ENCODE measurements at regions not wholly inside any gene's neighbourhood (a gene's known extent, or its start where the extent isn't known, plus 50 kb on each side); places are given as distances from the start of the nearest gene placed in this dataset.
"Not testable (repeated sequence)": the region's sequence is repeated elsewhere in the genome, so short reads cannot be mapped to it uniquely, and the experiment has no call there.

- H3K36me3 ChIP-seq (ENCODE audit: insufficient read depth, low read length), result no peaks in the 10 kb centered on the region
- no peaks in the 10 kb centered on the region for H3K4me1 ChIP-seq (ENCODE audit: insufficient read depth, low read length)
- H3K9me3 ChIP-seq (ENCODE audit: control insufficient read depth, insufficient read depth, low read length), result 0 out of 2 replicates have a peak, but pooled peaks cover 2% of the 10 kb centered on the region
- H3K9ac ChIP-seq (ENCODE audit: low read depth, low read length), result peak overlapping the region; percentile 11; the same call in 1 of the 2 replicates
These were observed 457.8 kb upstream of the ZNF717 start for GRCh38 chr3:76242886-76243753.

- Histone ChIP-seq H3K9me3 (ENCODE audit: control insufficient read depth, insufficient read depth, low read length) (0 out of 2 replicates have a peak, but pooled peaks cover 2% of the 10 kb centered on the region), H3K9ac (ENCODE audit: low read depth, low read length) (no peak overlapping the region), H3K36me3 (ENCODE audit: insufficient read depth, low read length) (no peaks in the 10 kb centered on the region), H3K4me1 (ENCODE audit: insufficient read depth, low read length) (no peaks in the 10 kb centered on the region)
These were observed 459.7 kb upstream of the ZNF717 start for GRCh38 chr3:76245073-76245472.

GRCh38 chr3:76245622-76246021 is 460.3 kb upstream of the ZNF717 start:
- Histone ChIP-seq H3K9me3 (ENCODE audit: control insufficient read depth, insufficient read depth, low read length) (0 out of 2 replicates have a peak, but pooled peaks cover 2% of the 10 kb centered on the region), H3K9ac (ENCODE audit: low read depth, low read length) (no peak overlapping the region), H3K36me3 (ENCODE audit: insufficient read depth, low read length) (no peaks in the 10 kb centered on the region), H3K4me1 (ENCODE audit: insufficient read depth, low read length) (no peaks in the 10 kb centered on the region)

GRCh38 chr3:76264496-76264895 is 479.1 kb upstream of the ZNF717 start:
- Histone ChIP-seq H3K4me1 (ENCODE audit: insufficient read depth, low read length) (no peaks in the 10 kb centered on the region), H3K36me3 (ENCODE audit: insufficient read depth, low read length) (no peaks in the 10 kb centered on the region), H3K9ac (ENCODE audit: low read depth, low read length) (no peak overlapping the region), H3K9me3 (ENCODE audit: control insufficient read depth, insufficient read depth, low read length) (no peaks in the 10 kb centered on the region)

GRCh38 chr3:76264911-76265310 is 479.6 kb upstream of the ZNF717 start:
- Histone ChIP-seq H3K4me1 (ENCODE audit: insufficient read depth, low read length) (no peaks in the 10 kb centered on the region), H3K9me3 (ENCODE audit: control insufficient read depth, insufficient read depth, low read length) (no peaks in the 10 kb centered on the region), H3K9ac (ENCODE audit: low read depth, low read length) (no peak overlapping the region), H3K36me3 (ENCODE audit: insufficient read depth, low read length) (no peaks in the 10 kb centered on the region)

GRCh38 chr3:76266511-76266910 is 481.2 kb upstream of the ZNF717 start:
- H3K9me3 ChIP-seq (ENCODE audit: control insufficient read depth, insufficient read depth, low read length), result no peaks in the 10 kb centered on the region
- no peak overlapping the region for H3K9ac ChIP-seq (ENCODE audit: low read depth, low read length)
- no peaks in the 10 kb centered on the region for H3K4me1 ChIP-seq (ENCODE audit: insufficient read depth, low read length)
- H3K36me3 ChIP-seq (ENCODE audit: insufficient read depth, low read length), result no peaks in the 10 kb centered on the region

GRCh38 chr3:76267851-76268380 is 482.6 kb upstream of the ZNF717 start:
- H3K9ac ChIP-seq (ENCODE audit: low read depth, low read length), result no peak overlapping the region
- no peaks in the 10 kb centered on the region for H3K9me3 ChIP-seq (ENCODE audit: control insufficient read depth, insufficient read depth, low read length)

GRCh38 chr3:76293856-76294255 is 508.5 kb upstream of the ZNF717 start:
- Histone ChIP-seq H3K4me1 (ENCODE audit: insufficient read depth, low read length) (no peaks in the 10 kb centered on the region), H3K9ac (ENCODE audit: low read depth, low read length) (no peak overlapping the region), H3K36me3 (ENCODE audit: insufficient read depth, low read length) (no peaks in the 10 kb centered on the region), H3K9me3 (ENCODE audit: control insufficient read depth, insufficient read depth, low read length) (no peaks in the 10 kb centered on the region)

More at GRCh38 chr3:76267851-76268380, 482.6 kb upstream of the ZNF717 start:
- H3K4me1 ChIP-seq (ENCODE audit: insufficient read depth, low read length), result no peaks in the 10 kb centered on the region
- no peaks in the 10 kb centered on the region for H3K36me3 ChIP-seq (ENCODE audit: insufficient read depth, low read length)

GRCh38 chr3:76300746-76301145 is 515.4 kb upstream of the ZNF717 start:
- Histone ChIP-seq H3K36me3 (ENCODE audit: insufficient read depth, low read length) (no peaks in the 10 kb centered on the region), H3K4me1 (ENCODE audit: insufficient read depth, low read length) (no peaks in the 10 kb centered on the region; the same call in 1 of the 2 replicates), H3K9me3 (ENCODE audit: control insufficient read depth, insufficient read depth, low read length) (no peaks in the 10 kb centered on the region), H3K9ac (ENCODE audit: low read depth, low read length) (no peak overlapping the region)

- Histone ChIP-seq H3K36me3 (ENCODE audit: insufficient read depth, low read length) (no peaks in the 10 kb centered on the region), H3K4me1 (ENCODE audit: insufficient read depth, low read length) (no peaks in the 10 kb centered on the region; the same call in 1 of the 2 replicates), H3K9ac (ENCODE audit: low read depth, low read length) (no peak overlapping the region), H3K9me3 (ENCODE audit: control insufficient read depth, insufficient read depth, low read length) (no peaks in the 10 kb centered on the region)
These were observed 522.2 kb upstream of the ZNF717 start for GRCh38 chr3:76307556-76307955.

GRCh38 chr3:76308541-76308940 is 523.2 kb upstream of the ZNF717 start:
- Histone ChIP-seq H3K4me1 (ENCODE audit: insufficient read depth, low read length) (peaks cover 5% of the 10 kb centered on the region; the same call in 1 of the 2 replicates), H3K9me3 (ENCODE audit: control insufficient read depth, insufficient read depth, low read length) (no peaks in the 10 kb centered on the region)

GRCh38 chr3:76310089-76310488 is 524.7 kb upstream of the ZNF717 start:
- H3K36me3 ChIP-seq (ENCODE audit: insufficient read depth, low read length), result no peaks in the 10 kb centered on the region
- no peak overlapping the region for H3K9ac ChIP-seq (ENCODE audit: low read depth, low read length)
- no peaks in the 10 kb centered on the region for H3K9me3 ChIP-seq (ENCODE audit: control insufficient read depth, insufficient read depth, low read length)
- peaks cover 5% of the 10 kb centered on the region; the same call in 1 of the 2 replicates for H3K4me1 ChIP-seq (ENCODE audit: insufficient read depth, low read length)

More at GRCh38 chr3:76308541-76308940, 523.2 kb upstream of the ZNF717 start:
- Histone ChIP-seq H3K36me3 (ENCODE audit: insufficient read depth, low read length) (no peaks in the 10 kb centered on the region), H3K9ac (ENCODE audit: low read depth, low read length) (no peak overlapping the region)

- no peak overlapping the region for H3K9ac ChIP-seq (ENCODE audit: low read depth, low read length)
- H3K9me3 ChIP-seq (ENCODE audit: control insufficient read depth, insufficient read depth, low read length), result no peaks in the 10 kb centered on the region
These were observed 525.3 kb upstream of the ZNF717 start for GRCh38 chr3:76310667-76311066.

GRCh38 chr3:76311941-76312340 is 526.6 kb upstream of the ZNF717 start:
- H3K4me1 ChIP-seq (ENCODE audit: insufficient read depth, low read length), result peaks cover 5% of the 10 kb centered on the region; the same call in 1 of the 2 replicates
- no peak overlapping the region for H3K9ac ChIP-seq (ENCODE audit: low read depth, low read length)
- H3K36me3 ChIP-seq (ENCODE audit: insufficient read depth, low read length), result no peaks in the 10 kb centered on the region
- H3K9me3 ChIP-seq (ENCODE audit: control insufficient read depth, insufficient read depth, low read length), result no peaks in the 10 kb centered on the region

More at GRCh38 chr3:76310667-76311066, 525.3 kb upstream of the ZNF717 start:
- no peaks in the 10 kb centered on the region for H3K36me3 ChIP-seq (ENCODE audit: insufficient read depth, low read length)
- peaks cover 5% of the 10 kb centered on the region; the same call in 1 of the 2 replicates for H3K4me1 ChIP-seq (ENCODE audit: insufficient read depth, low read length)

- not testable (repeated sequence) for H3K36me3 ChIP-seq (ENCODE audit: insufficient read depth, low read length); H3K4me1 ChIP-seq (ENCODE audit: insufficient read depth, low read length); H3K9me3 ChIP-seq (ENCODE audit: control insufficient read depth, insufficient read depth, low read length); H3K9ac ChIP-seq (ENCODE audit: low read depth, low read length)
These were observed 530.6 kb upstream of the ZNF717 start for GRCh38 chr3:76315906-76316305.
